ENCODE measurements at regions not wholly inside any gene's neighbourhood (a gene's known extent, or its start where the extent isn't known, plus 50 kb on each side); places are given as distances from the start of the nearest gene placed in this dataset.

GRCh38 chr11:79514695-79515094 is 73.9 kb upstream of the TENM4 start:
- no peak for TF ChIP-seq EZH2 (IDR thresholded peaks at IDR 0.05; ENCODE audit: low read length, unreplicated experiment)
- H3K4me3 ChIP-seq (ENCODE audit: low read length): no peak overlapping the region
- no TSS peak for BruUV-seq (replicated peaks)
- H3K36me3 ChIP-seq (ENCODE audit: low read depth, low read length): no peaks in the 10 kb centered on the region
- no peaks in the 10 kb centered on the region for H3K9me3 ChIP-seq (ENCODE audit: low read length)
- no peaks in the 10 kb centered on the region for H3K79me2 ChIP-seq (ENCODE audit: low read length)
- H3K27me3 ChIP-seq (ENCODE audit: low read length): peaks cover 17% of the 10 kb centered on the region; the same call in 1 of the 2 replicates
- no peak overlapping the region for H3K9ac ChIP-seq (ENCODE audit: low read length)
- no peaks in the 10 kb centered on the region for H3K9me2 ChIP-seq (replicated peaks; ENCODE audit: low read length)
- H3K4me2 ChIP-seq (ENCODE audit: low read length): no peak overlapping the region
- no peaks in the 10 kb centered on the region for H4K20me1 ChIP-seq (ENCODE audit: low read length)
- no peaks in the 10 kb centered on the region for H3F3A ChIP-seq (ENCODE audit: low read length, unreplicated experiment)
- ChIA-PET POLR2A (ENCODE audit: unreplicated experiment) (no interaction called here), CTCF (no interaction called here)
- ATAC-seq (no peak), DNase-seq (no peak)
- H2AFZ ChIP-seq (ENCODE audit: low read length): no peak overlapping the region
- no peaks in the 10 kb centered on the region for H3K4me1 ChIP-seq (ENCODE audit: insufficient read depth, low read length)
- intact Hi-C loops (cut with micrococcal nuclease): no loop called here
- no peak overlapping the region for H3K27ac ChIP-seq (ENCODE audit: low read length)

DNA sequence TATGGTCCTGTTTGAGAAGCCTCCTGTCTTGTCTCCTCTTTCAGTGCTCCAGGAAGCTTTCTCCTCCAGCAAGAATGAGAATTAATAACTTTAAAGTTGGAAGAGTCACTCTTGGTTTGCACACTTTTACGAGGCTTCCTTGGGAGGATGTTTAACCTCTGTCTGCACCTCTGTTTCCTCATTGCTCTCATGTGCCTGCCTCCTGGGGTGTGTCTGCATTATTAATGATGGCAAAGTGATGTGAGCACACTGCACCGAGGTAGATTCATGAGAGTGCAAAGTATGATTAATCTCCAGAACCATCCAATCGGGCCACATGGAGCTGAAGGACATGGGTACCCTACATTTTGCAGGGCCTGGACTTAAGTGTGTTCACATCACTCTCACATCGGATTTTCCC is 73.5 kb upstream of the TENM4 start:
- Histone ChIP-seq H3K4me3 (ENCODE audit: low read length) (no peak overlapping the region), H3K4me2 (ENCODE audit: low read length) (no peak overlapping the region), H3K9ac (ENCODE audit: low read length) (no peak overlapping the region), H3F3A (ENCODE audit: low read length, unreplicated experiment) (no peaks in the 10 kb centered on the region), H3K27me3 (ENCODE audit: low read length) (peaks cover 17% of the 10 kb centered on the region; the same call in 1 of the 2 replicates), H3K36me3 (ENCODE audit: low read depth, low read length) (no peaks in the 10 kb centered on the region), H3K27ac (ENCODE audit: low read length) (no peak overlapping the region), H4K20me1 (ENCODE audit: low read length) (no peaks in the 10 kb centered on the region), H3K4me1 (ENCODE audit: insufficient read depth, low read length) (no peaks in the 10 kb centered on the region), H3K9me2 (replicated peaks; ENCODE audit: low read length) (no peaks in the 10 kb centered on the region), H2AFZ (ENCODE audit: low read length) (no peak overlapping the region), H3K79me2 (ENCODE audit: low read length) (no peaks in the 10 kb centered on the region), H3K9me3 (ENCODE audit: low read length) (no peaks in the 10 kb centered on the region)
- intact Hi-C loops (cut with micrococcal nuclease): no loop called here
- TF ChIP-seq EZH2phosphoT487 (IDR thresholded peaks at IDR 0.05; ENCODE audit: borderline replicate concordance, low read length) (no peak), EZH2 (IDR thresholded peaks at IDR 0.05; ENCODE audit: low read length, unreplicated experiment) (no peak)
- TF ChIP-seq, protein P1, sequence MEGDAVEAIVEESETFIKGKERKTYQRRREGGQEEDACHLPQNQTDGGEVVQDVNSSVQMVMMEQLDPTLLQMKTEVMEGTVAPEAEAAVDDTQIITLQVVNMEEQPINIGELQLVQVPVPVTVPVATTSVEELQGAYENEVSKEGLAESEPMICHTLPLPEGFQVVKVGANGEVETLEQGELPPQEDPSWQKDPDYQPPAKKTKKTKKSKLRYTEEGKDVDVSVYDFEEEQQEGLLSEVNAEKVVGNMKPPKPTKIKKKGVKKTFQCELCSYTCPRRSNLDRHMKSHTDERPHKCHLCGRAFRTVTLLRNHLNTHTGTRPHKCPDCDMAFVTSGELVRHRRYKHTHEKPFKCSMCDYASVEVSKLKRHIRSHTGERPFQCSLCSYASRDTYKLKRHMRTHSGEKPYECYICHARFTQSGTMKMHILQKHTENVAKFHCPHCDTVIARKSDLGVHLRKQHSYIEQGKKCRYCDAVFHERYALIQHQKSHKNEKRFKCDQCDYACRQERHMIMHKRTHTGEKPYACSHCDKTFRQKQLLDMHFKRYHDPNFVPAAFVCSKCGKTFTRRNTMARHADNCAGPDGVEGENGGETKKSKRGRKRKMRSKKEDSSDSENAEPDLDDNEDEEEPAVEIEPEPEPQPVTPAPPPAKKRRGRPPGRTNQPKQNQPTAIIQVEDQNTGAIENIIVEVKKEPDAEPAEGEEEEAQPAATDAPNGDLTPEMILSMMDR (conservative IDR thresholded peaks at IDR 0.05; ENCODE audit: low read depth, low read length): no peak
- ATAC-seq (no peak), DNase-seq (no peak)
- BruUV-seq (replicated peaks): no TSS peak
- ChIA-PET CTCF (no interaction called here), POLR2A (ENCODE audit: unreplicated experiment) (no interaction called here)

DNA sequence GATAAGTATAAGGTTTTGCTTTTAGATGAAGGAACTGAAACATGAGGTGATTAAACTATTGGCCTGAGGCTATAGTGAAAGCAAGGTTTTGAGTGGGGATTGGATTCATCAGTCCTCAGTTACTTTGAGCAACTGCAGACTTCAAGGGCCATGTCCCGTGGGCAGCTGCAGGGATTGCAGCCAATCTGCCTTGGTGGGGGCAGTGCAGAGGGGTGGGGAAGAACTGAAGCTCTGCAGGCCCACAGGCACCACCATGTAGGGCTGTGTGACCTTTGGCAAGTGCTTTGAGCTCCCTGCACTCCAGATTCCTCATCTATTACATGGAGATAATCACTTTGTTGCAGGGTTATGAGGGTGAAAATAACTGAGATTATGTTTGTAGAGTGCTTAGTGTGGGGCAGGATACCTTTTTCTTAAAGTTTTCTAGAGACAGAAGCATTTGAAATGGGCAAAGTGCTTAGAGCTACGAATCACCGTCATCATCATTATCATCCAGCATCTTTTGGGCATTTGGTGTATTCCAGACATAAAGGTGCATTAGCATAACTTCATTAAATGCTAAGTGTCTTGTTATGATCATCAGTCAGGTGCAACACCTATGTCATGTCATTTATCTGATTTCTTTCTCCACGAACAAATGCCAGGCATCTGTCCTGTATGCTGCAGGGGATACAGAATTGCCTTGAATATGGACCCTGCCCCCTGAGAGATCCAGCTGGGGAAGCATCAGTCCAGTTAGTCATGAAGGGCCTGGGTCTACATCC is 72.1 kb upstream of the TENM4 start:
- no peak overlapping the region for H3K9ac ChIP-seq (ENCODE audit: low read length)
- no peaks in the 10 kb centered on the region for H4K20me1 ChIP-seq (ENCODE audit: low read length)
- H3K9me2 ChIP-seq (replicated peaks; ENCODE audit: low read length): no peaks in the 10 kb centered on the region
- no peaks in the 10 kb centered on the region for H3K36me3 ChIP-seq (ENCODE audit: low read depth, low read length)
- DNase-seq (no peak), ATAC-seq (no peak)
- no peaks in the 10 kb centered on the region for H3K79me2 ChIP-seq (ENCODE audit: low read length)
- intact Hi-C loops (cut with micrococcal nuclease): no loop called here
- no peaks in the 10 kb centered on the region for H3K4me1 ChIP-seq (ENCODE audit: insufficient read depth, low read length)
- peaks cover 24% of the 10 kb centered on the region for H3K27me3 ChIP-seq (ENCODE audit: low read length)
- H3F3A ChIP-seq (ENCODE audit: low read length, unreplicated experiment): no peaks in the 10 kb centered on the region
- no peak overlapping the region for H3K4me2 ChIP-seq (ENCODE audit: low read length)
- no peaks in the 10 kb centered on the region for H3K9me3 ChIP-seq (ENCODE audit: low read length)
- BruUV-seq (replicated peaks): no TSS peak
- H3K27ac ChIP-seq (ENCODE audit: low read length): no peak overlapping the region
- no peak for TF ChIP-seq EZH2phosphoT487 (IDR thresholded peaks at IDR 0.05; ENCODE audit: borderline replicate concordance, low read length)
- CTCF ChIA-PET: no interaction called here
- H2AFZ ChIP-seq (ENCODE audit: low read length): no peak overlapping the region
- POLR2A ChIA-PET (ENCODE audit: unreplicated experiment): no interaction called here
- H3K4me3 ChIP-seq (ENCODE audit: low read length): no peak overlapping the region

DNA sequence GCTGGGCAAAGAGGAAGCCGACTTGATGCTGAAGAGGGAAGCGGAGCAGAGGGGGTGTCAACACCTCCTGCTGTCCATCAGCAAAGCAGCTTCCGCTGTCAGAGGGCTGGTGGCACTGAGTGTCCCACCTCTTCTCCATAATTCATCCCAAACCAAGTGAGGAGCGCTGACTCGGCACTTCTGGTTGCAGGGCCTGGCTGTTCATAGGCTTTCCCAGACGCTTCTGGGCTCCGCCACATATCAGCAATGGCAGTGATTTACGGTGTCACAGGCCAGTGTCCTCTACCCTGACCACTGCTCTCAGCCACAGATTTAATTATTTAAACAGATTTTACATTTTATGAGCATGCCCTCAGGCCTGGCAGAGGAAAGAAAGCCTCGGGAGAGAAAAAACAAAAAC is 70.1 kb upstream of the TENM4 start:
- peaks cover 33% of the 10 kb centered on the region for H3K27me3 ChIP-seq (ENCODE audit: low read length)
- TF ChIP-seq, protein P1 (conservative IDR thresholded peaks at IDR 0.05; ENCODE audit: low read depth, low read length): no peak
- TF ChIP-seq EZH2phosphoT487 (IDR thresholded peaks at IDR 0.05; ENCODE audit: borderline replicate concordance, low read length): no peak
- TF ChIP-seq EZH2 (IDR thresholded peaks at IDR 0.05; ENCODE audit: low read length, unreplicated experiment): no peak
- no peak overlapping the region for H3K4me3 ChIP-seq (ENCODE audit: low read length)
- no peaks in the 10 kb centered on the region for H3K79me2 ChIP-seq (ENCODE audit: low read length)
- H3K36me3 ChIP-seq (ENCODE audit: low read depth, low read length): no peaks in the 10 kb centered on the region
- ChIA-PET POLR2A (ENCODE audit: unreplicated experiment) (no interaction called here), CTCF (no interaction called here)
- ATAC-seq: no peak
- H3K27ac ChIP-seq (ENCODE audit: low read length): no peak overlapping the region
- no peaks in the 10 kb centered on the region for H3K9me3 ChIP-seq (ENCODE audit: low read length)
- no peaks in the 10 kb centered on the region for H3F3A ChIP-seq (ENCODE audit: low read length, unreplicated experiment)
- no peak overlapping the region for H2AFZ ChIP-seq (ENCODE audit: low read length)
- DNase-seq: no peak
- no peak overlapping the region for H3K4me2 ChIP-seq (ENCODE audit: low read length)
- BruUV-seq (replicated peaks): no TSS peak
- H4K20me1 ChIP-seq (ENCODE audit: low read length): no peaks in the 10 kb centered on the region
- no peaks in the 10 kb centered on the region for H3K9me2 ChIP-seq (replicated peaks; ENCODE audit: low read length)
- H3K9ac ChIP-seq (ENCODE audit: low read length): no peak overlapping the region
- intact Hi-C loops (cut with micrococcal nuclease): no loop called here
- H3K4me1 ChIP-seq (ENCODE audit: insufficient read depth, low read length): no peaks in the 10 kb centered on the region

All from PC-3 (cell line).